DND-41 (cell line): ENCODE measurements at regions not wholly inside any gene's neighbourhood (a gene's known extent, or its start where the extent isn't known, plus 50 kb on each side); places are given as distances from the start of the nearest gene placed in this dataset.

ENCODE experiments used
- ATAC-seq: fragments of 200-7000 bp; cut with Tn5 transposase; 3 replicates; pipeline ENCODE4 v1.9.1; 2021; ENCODE audit warnings: low read depth; ENCODE audit not compliant: insufficient read depth
- DNase-seq: peaks from one replicate; pipeline ENCODE4 v3.0.0-alpha.2; 2020
- H2AFZ ChIP-seq: 2 replicates; pipeline ENCODE4 v1.6.0; 2012; ENCODE audit warnings: low read depth, low read length
- H3K27ac ChIP-seq: 2 replicates; pipeline ENCODE4 v1.5.1; 2012; ENCODE audit warnings: low read length, inconsistent platforms
- H3K27me3 ChIP-seq: fragments of 200-600 bp; sonication (generic); 2 replicates; pipeline ENCODE4 v1.6.0; 2012; ENCODE audit warnings: low read length, mild to moderate bottlenecking, inconsistent platforms; ENCODE audit not compliant: insufficient read depth, poor library complexity
- H3K36me3 ChIP-seq: 2 replicates; pipeline ENCODE4 v1.5.1; 2012; ENCODE audit warnings: low read length, inconsistent platforms; ENCODE audit not compliant: insufficient read depth
- H3K4me1 ChIP-seq: 2 replicates; pipeline ENCODE4 v1.5.1; 2012; ENCODE audit warnings: mild to moderate bottlenecking, low read length; ENCODE audit not compliant: insufficient read depth
- H3K4me2 ChIP-seq: 2 replicates; pipeline ENCODE4 v1.6.0; 2012; ENCODE audit warnings: mild to moderate bottlenecking, moderate library complexity, low read length, inconsistent platforms; ENCODE audit not compliant: insufficient read depth
- H3K4me3 ChIP-seq, 2 experiments: fragments of 200-600 bp in 1 of 2; shearing (Covaris generic) in 1 of 2; 2 replicates each; pipeline ENCODE4 v1.5.1; 2012 to 2016; ENCODE audit warnings: inconsistent platforms in 2 of 2, low read length in 2 of 2, mild to moderate bottlenecking in 2 of 2, low read depth in 1 of 2, moderate library complexity in 1 of 2
- H3K79me2 ChIP-seq: 2 replicates; pipeline ENCODE4 v1.6.0; 2012; ENCODE audit warnings: low read length, inconsistent platforms; ENCODE audit not compliant: insufficient read depth
- H3K9ac ChIP-seq: 2 replicates; pipeline ENCODE4 v1.6.0; 2012; ENCODE audit warnings: low read depth, mild to moderate bottlenecking, inconsistent platforms, low read length, moderate library complexity
- H3K9me3 ChIP-seq: 2 replicates; pipeline ENCODE4 v1.5.1; 2012; ENCODE audit warnings: low read length, moderate library complexity, mild to moderate bottlenecking, inconsistent platforms; ENCODE audit not compliant: insufficient read depth, severe bottlenecking
- H4K20me1 ChIP-seq: 2 replicates; pipeline ENCODE4 v1.6.0; 2012; ENCODE audit warnings: low read length; ENCODE audit not compliant: insufficient read depth
- CTCF ChIP-seq: IDR thresholded peaks from 2 replicates; pipeline ENCODE4 v1.5.1; 2012; ENCODE audit warnings: borderline replicate concordance, low read length, moderate library complexity, mild to moderate bottlenecking; ENCODE audit not compliant: poor library complexity, severe bottlenecking; ENCODE audit errors: extremely low read depth
- EZH2 ChIP-seq: IDR thresholded peaks from 3 replicates; pipeline ENCODE4 v1.6.1; 2012; ENCODE audit warnings: borderline replicate concordance, low read depth, mild to moderate bottlenecking, moderate library complexity, low read length, inconsistent platforms; ENCODE audit not compliant: severe bottlenecking

- no peaks in the 10 kb centered on the region for H3K4me1 ChIP-seq
- no peaks in the 10 kb centered on the region for H4K20me1 ChIP-seq
- DNase-seq (no peak), ATAC-seq (no peak)
- no peak overlapping the region for H3K4me2 ChIP-seq
- H3K9me3 ChIP-seq, result no peaks in the 10 kb centered on the region
- TF ChIP-seq CTCF, result no peak
- TF ChIP-seq EZH2, result no peak
- no peak overlapping the region for H3K4me3 ChIP-seq
- no peak overlapping the region for H2AFZ ChIP-seq
- no peak overlapping the region for H3K27ac ChIP-seq
- H3K9ac ChIP-seq, result no peak overlapping the region
- no peaks in the 10 kb centered on the region for H3K27me3 ChIP-seq
- no peaks in the 10 kb centered on the region for H3K36me3 ChIP-seq
- no peaks in the 10 kb centered on the region for H3K79me2 ChIP-seq
Observed at GRCh38 chr1:177600936-177601335, 368.9 kb downstream of the SEC16B start.

- Histone ChIP-seq H3K27me3 (no peaks in the 10 kb centered on the region), H3K4me2 (no peak overlapping the region), H4K20me1 (no peaks in the 10 kb centered on the region), H3K4me3 (no peak overlapping the region), H2AFZ (no peak overlapping the region), H3K79me2 (no peaks in the 10 kb centered on the region), H3K9ac (no peak overlapping the region), H3K36me3 (no peaks in the 10 kb centered on the region), H3K4me1 (no peaks in the 10 kb centered on the region), H3K27ac (no peak overlapping the region), H3K9me3 (no peaks in the 10 kb centered on the region)
- ATAC-seq (no peak), DNase-seq (no peak)
- TF ChIP-seq EZH2, result no peak
- TF ChIP-seq CTCF, result no peak
Observed at GRCh38 chr1:177600321-177600720, 369.5 kb downstream of the SEC16B start.

GRCh38 chr1:177597393-177597792, 372.5 kb downstream of the SEC16B start:
- Histone ChIP-seq H2AFZ (no peak overlapping the region), H3K9me3 (no peaks in the 10 kb centered on the region), H3K79me2 (no peaks in the 10 kb centered on the region), H3K4me2 (no peak overlapping the region), H3K4me3 (no peak overlapping the region), H3K9ac (no peak overlapping the region), H3K27me3 (no peaks in the 10 kb centered on the region), H4K20me1 (no peaks in the 10 kb centered on the region), H3K4me1 (no peaks in the 10 kb centered on the region), H3K27ac (no peak overlapping the region), H3K36me3 (no peaks in the 10 kb centered on the region)
- no peak for TF ChIP-seq EZH2
- TF ChIP-seq CTCF, result no peak
- ATAC-seq, result no peak
- DNase-seq, result no peak

- Histone ChIP-seq H3K9ac (no peak overlapping the region), H3K27ac (no peak overlapping the region), H4K20me1 (no peaks in the 10 kb centered on the region), H3K4me1 (no peaks in the 10 kb centered on the region), H3K9me3 (no peaks in the 10 kb centered on the region), H3K4me3 (no peak overlapping the region), H3K79me2 (no peaks in the 10 kb centered on the region), H2AFZ (no peak overlapping the region), H3K27me3 (no peaks in the 10 kb centered on the region), H3K36me3 (no peaks in the 10 kb centered on the region), H3K4me2 (no peak overlapping the region)
- ATAC-seq, result no peak
- no peak for DNase-seq
- TF ChIP-seq CTCF (no peak), EZH2 (no peak)
Observed at GRCh38 chr1:177596485-177596884, 373.4 kb downstream of the SEC16B start.
